Umbilical cord (tissue), 1 donor: ENCODE measurements at regions not wholly inside any gene's neighbourhood (a gene's known extent, or its start where the extent isn't known, plus 50 kb on each side); places are given as distances from the start of the nearest gene placed in this dataset.
A peak's percentile ranks its signal among the peaks of the same experiment; 100 is the strongest.

Experiments used
- DNase-seq: peaks from one replicate; pipeline ENCODE4 v3.0.0-alpha.2; 2015; ENCODE audit warnings: low spot score

- DNase-seq = peak; percentile 22
Observed at GRCh38 chr10:7027913-7028808, 382.7 kb downstream of the SFMBT2 start.

DNA sequence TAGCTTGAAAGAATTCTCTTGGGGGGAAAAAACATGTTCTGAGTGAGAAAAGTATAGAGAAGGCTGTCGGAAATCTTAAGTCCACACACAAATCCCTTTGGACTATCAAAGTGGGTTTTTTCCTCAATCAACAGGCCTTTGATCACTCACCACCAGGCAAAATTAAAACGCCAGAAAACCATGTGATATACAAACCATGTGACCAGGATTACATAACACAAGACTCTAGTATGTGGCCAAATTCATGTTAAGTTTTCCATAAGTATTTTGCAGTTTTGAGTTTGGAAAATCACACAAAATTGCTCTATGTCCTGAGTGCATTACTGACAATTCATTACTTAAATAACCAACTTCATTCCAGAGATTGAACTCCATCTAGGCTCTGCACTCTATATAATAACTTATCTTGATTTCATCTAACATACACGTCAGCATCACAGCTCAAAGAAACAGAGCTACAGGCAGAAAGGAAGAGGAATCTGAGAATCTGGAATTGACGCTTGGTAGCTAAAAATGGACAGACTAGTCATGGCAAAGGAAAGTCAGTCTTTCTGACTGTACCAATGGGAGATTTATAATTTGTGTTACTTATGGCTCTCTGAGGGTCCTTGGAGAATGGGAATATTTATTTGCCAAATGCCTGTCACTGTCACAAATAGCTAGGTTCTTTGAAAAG is 383.5 kb downstream of the SFMBT2 start:
- DNase-seq = peak; percentile 18

DNA sequence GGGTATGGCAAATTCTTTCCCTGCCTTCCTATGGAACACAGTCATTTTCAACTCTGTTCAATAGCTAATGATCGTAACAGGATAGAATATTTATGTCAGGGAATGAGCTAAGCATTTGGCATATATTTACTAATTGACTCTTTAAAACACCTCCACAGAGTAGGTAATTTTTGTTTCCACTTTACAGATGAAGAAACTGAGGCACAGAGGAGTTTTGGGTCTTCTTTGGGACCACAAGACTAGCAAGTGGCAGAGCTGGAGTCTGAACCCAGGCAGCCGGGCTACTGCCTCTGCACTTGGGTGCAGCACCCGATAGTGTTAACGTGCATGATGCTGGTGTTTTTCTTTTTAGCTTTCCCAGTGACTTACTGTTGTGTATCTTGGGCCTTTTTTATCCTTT is 384.0 kb downstream of the SFMBT2 start:
- no peak for DNase-seq

- DNase-seq = no peak
Observed at GRCh38 chr10:7025296-7025695, 385.5 kb downstream of the SFMBT2 start.

DNA sequence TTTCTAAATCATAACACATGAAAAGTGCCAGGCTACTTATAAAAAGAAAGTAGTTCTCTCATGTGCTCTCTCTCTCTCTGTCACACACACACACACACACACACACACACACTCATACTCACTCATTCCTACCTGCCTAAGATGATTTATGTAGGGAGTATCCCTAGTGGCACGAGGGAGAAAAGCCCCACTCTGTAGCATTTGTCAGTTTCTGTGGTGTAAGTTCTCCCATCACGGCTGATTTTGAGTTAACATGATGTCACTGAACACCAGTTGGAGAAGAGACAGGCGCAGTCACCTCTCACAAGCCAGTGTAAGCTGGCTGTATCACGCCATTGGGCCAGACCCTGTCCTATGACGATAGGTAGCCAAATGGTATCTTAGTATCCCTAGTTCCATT is 395.4 kb downstream of the SFMBT2 start:
- peak; percentile 10 for DNase-seq

DNA sequence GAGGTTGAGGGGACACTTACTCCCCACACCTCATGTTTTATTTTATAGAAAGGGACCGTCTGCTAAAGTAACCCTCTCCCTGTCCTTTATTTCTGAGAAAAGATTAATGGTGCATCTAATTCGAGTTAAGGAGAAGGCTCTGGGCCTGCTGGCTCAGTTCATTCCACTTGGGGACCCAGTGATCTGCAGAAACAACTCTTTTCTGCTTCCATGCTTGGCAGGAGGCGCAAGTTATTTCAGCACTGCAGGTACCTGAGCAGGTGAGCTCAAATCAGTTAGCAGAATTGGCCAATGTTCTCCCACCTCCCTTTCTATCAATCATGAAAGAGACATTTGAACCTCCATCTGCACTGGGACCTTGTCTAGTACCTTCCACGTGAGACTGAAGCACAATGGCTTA is 396.1 kb downstream of the SFMBT2 start:
- DNase-seq = no peak

- DNase-seq = no peak
Observed at GRCh38 chr10:7011994-7012393, 398.8 kb downstream of the SFMBT2 start.

GRCh38 chr10:7008645-7009044 is 402.2 kb downstream of the SFMBT2 start:
- DNase-seq = no peak

DNA sequence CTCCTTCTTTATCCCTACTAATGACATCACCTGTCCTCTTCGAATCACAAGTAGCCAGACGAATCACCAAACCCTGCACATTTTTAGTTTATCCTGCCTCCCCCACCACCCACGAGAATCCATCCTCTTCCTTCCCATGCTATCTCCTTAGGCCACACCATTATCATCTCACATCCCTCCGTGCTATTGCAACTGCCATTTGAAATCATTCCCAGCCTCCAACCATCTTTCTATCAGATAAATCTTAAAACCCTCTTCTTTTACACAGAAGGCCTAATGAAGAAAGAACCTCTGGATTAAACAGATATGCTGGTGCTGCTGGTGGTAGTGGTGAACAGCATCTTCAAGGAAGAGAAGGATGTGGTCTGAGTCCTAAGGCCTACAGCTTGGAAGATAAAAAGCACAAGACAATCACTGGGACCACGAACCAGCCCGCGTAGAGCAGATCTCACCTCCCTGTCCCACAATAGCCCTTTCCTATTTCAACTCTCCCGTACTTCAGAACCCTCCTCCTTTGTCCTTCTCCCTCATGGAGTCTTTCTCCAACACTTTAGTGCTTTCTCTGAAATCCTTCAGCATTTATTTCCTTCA is 403.1 kb downstream of the SFMBT2 start:
- no peak for DNase-seq

- DNase-seq = no peak
Observed at GRCh38 chr10:7006566-7006965, 404.3 kb downstream of the SFMBT2 start.

DNA sequence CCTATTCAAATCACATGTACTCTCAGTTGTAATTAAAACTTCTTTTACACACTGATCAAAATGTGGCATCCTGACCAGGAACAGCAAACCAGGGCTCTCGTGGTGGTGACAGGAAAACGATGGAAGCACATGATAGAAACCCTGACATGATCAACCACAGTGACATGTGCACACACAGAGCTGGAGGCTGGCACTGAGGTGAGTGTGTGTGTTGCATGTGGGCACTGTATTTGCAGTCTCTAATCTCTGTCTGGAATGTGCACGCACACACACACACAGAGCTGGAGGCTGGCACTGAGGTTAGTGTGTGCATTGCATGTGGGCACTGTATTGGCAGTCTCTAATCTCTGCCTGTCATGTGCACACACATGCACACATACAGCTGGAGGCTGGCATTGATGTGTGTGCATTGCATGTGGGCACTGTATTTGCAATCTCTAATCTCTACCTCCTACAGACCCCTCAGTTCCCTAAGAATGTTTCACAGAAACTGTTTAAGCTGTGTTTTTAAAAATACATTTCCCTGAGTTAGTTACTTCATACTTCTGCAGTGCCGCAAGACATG is 406.9 kb downstream of the SFMBT2 start:
- DNase-seq = no peak

DNA sequence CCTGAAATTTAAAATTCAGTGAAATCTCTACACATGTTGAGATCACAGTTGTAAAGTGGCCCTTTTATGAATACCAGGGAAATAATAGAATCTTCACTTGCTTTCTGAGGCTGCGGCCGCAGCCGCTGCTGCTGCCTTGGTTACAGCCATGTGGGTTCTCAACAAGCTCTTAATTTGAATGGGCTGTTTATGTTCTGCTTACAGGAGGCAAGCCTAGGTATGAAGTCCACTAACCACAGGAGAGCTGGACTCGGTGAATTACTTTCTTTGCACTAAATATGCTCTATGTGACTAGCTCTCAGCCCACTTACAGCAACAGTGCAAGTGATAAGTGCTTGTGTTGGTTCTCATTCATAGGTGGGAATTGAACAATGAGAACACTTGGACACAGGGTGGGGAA is 410.8 kb downstream of the SFMBT2 start:
- no peak for DNase-seq

GRCh38 chr10:6999232-6999925 is 411.5 kb downstream of the SFMBT2 start:
- DNase-seq = no peak

- no peak for DNase-seq
Observed at GRCh38 chr10:6997509-6997908, 413.3 kb downstream of the SFMBT2 start.

GRCh38 chr10:6996431-6996830 is 414.4 kb downstream of the SFMBT2 start:
- DNase-seq = no peak

GRCh38 chr10:6995831-6996230 is 415.0 kb downstream of the SFMBT2 start:
- DNase-seq = no peak

DNA sequence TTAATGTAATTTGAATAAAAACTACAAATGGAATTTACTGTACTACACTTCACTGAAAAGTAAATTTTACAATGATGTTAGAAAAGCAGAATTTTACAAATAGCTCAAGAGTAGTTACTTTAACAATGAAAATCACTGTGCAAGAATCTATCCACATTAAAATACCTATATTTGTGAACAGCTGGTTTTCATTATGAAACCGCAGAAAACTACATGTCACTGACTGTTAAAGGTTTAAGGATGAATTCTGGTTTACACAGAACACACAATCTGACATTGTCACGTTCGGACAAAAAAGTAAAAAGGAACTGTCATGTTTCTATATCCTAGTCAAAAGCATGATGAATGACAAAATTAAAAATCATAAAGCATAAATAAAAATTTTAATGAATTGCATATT is 415.3 kb upstream of the PRKCQ start:
- DNase-seq = no peak

GRCh38 chr10:6990891-6991290 is 410.8 kb upstream of the PRKCQ start:
- no peak for DNase-seq

DNA sequence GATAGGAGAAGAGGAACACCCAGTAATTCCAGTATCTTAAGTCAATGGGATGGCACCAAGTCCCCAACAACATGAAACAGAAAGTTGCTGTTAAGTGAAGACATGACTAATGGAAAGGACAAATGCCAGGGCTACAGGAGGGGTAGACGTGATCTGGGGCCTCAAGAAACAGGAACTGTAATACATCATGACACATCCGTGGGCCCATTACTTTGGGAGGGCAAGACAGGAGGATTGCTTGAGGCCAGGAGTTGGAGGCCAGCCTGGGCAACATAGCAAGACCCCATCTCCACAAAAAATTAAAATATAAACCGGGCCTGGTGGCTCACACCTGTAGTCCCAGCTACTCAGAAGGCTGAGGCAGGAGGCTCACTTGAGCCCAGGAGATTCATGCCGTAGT is 408.6 kb upstream of the PRKCQ start:
- DNase-seq = no peak

DNA sequence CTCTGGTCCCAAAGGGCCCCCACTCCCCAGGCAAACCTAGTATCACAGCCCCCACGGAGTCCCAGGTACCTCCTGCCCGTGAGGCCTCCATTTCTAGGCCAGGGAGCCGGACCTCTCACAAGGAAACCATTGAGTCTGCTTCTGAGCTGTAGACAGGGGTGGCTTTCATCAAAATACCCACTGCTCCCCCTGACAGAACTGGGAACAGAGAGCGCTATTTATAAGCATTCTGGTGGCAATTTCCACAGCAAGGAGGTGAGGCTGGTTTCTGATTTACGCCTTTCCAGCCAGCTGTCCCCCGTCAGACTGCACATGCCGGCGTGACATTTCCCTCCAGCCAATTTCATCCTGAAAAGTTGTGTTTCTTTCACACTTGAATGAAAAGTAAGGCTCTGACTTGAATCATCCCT is 407.5 kb upstream of the PRKCQ start:
- DNase-seq = no peak

GRCh38 chr10:6986927-6987326 is 406.9 kb upstream of the PRKCQ start:
- no peak for DNase-seq

DNA sequence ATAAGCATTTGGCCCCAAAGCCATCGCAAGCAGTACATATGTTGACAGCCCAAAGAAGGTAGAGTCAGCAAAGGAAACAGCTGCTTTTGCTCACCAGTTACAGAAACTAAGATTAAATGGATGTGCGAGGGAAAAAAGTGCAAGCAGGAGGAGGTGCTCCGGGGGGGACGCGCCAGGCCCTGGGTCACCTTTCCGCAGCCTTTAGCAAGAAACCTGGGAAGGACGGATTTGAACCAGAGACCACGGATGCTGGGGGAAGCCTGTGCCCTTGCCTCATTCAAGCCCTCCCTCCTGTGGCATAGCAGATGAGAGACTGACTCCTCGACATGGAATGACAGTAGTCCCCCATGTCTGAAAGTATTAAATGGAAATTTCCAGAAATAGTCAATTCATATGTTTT is 405.6 kb upstream of the PRKCQ start:
- no peak for DNase-seq
